OCI-LY1 (cell line): ENCODE measurements at regions not wholly inside any gene's neighbourhood (a gene's known extent, or its start where the extent isn't known, plus 50 kb on each side); places are given as distances from the start of the nearest gene placed in this dataset.

Experiments
- H2AFZ ChIP-seq: fragments of 200-600 bp; sonication (generic), shearing (Covaris generic); 2 replicates; pipeline ENCODE4 v1.6.0; 2014; ENCODE audit warnings: antibody characterized with exemption, mild to moderate bottlenecking, low read length
- H3F3A ChIP-seq: fragments of 200-600 bp; sonication (generic), shearing (Covaris generic); 2 replicates; pipeline ENCODE4 v1.6.0; 2014; ENCODE audit warnings: mild to moderate bottlenecking, antibody characterized with exemption, low read length, moderate library complexity; ENCODE audit not compliant: insufficient read depth
- H3K27ac ChIP-seq: fragments of 200-600 bp; sonication (generic); 2 replicates; pipeline ENCODE4 v1.5.1; 2014; ENCODE audit warnings: low read length, mixed run types, mild to moderate bottlenecking, low read depth; ENCODE audit not compliant: poor library complexity, severe bottlenecking
- H3K27me3 ChIP-seq: fragments of 200-600 bp; sonication (generic); 2 replicates; pipeline ENCODE4 v1.6.0; 2014; ENCODE audit warnings: antibody characterized with exemption, mild to moderate bottlenecking, low read length, moderate library complexity; ENCODE audit not compliant: insufficient read depth
- H3K36me3 ChIP-seq: fragments of 200-600 bp; sonication (generic); 2 replicates; pipeline ENCODE4 v1.6.1; 2014; ENCODE audit warnings: mild to moderate bottlenecking, antibody characterized with exemption, low read length, moderate library complexity, mixed read lengths; ENCODE audit not compliant: insufficient read depth
- H3K4me1 ChIP-seq: fragments of 200-600 bp; sonication (generic); 2 replicates; pipeline ENCODE4 v1.5.1; 2014; ENCODE audit warnings: mild to moderate bottlenecking, low read length, moderate library complexity; ENCODE audit not compliant: insufficient read depth, severe bottlenecking
- H3K4me2 ChIP-seq: fragments of 200-600 bp; sonication (generic), shearing (Covaris generic); 2 replicates; pipeline ENCODE4 v1.6.1; 2014; ENCODE audit warnings: low read length
- H3K4me3 ChIP-seq: fragments of 200-600 bp; sonication (generic); 2 replicates; pipeline ENCODE4 v1.5.1; 2014; ENCODE audit warnings: low read length, low read depth, mild to moderate bottlenecking, mixed read lengths; ENCODE audit not compliant: poor library complexity, severe bottlenecking
- H3K79me2 ChIP-seq: fragments of 200-600 bp; shearing (Covaris generic); 2 replicates; pipeline ENCODE4 v1.6.1; 2016; ENCODE audit warnings: mixed run types, low read length, mixed read lengths; ENCODE audit not compliant: insufficient read depth
- H3K9ac ChIP-seq: fragments of 200-600 bp; sonication (generic), shearing (Covaris generic); 2 replicates; pipeline ENCODE4 v1.6.1; 2014; ENCODE audit warnings: mild to moderate bottlenecking, low read length, mixed read lengths
- H3K9me2 ChIP-seq: fragments of 200-600 bp; sonication (generic), shearing (Covaris generic); 2 replicates; pipeline ENCODE4 v1.6.1; 2014; ENCODE audit warnings: low read depth, mild to moderate bottlenecking, low read length, mixed read lengths
- H3K9me3 ChIP-seq: fragments of 200-600 bp; shearing (Covaris generic); 2 replicates; pipeline ENCODE4 v1.6.1; 2014; ENCODE audit warnings: low read length, mixed read lengths
- H4K20me1 ChIP-seq: fragments of 200-600 bp; sonication (generic), shearing (Covaris generic); 2 replicates; pipeline ENCODE4 v1.6.0; 2016; ENCODE audit warnings: mild to moderate bottlenecking, low read length; ENCODE audit not compliant: insufficient read depth
- EZH2 ChIP-seq: fragments of 200-600 bp; sonication (generic), shearing (Covaris generic); IDR thresholded peaks from 2 replicates; pipeline ENCODE4 v1.8.0; 2017; ENCODE audit warnings: borderline replicate concordance, mixed run types, mild to moderate bottlenecking, antibody characterized with exemption, low read length, moderate library complexity, mixed read lengths
- TF ChIP-seq, protein P1 (sequence below): fragments of 200-600 bp; sonication (generic), shearing (Covaris generic); IDR thresholded peaks from 2 replicates; pipeline ENCODE4 v1.5.1; 2017; ENCODE audit warnings: mild to moderate bottlenecking, antibody characterized with exemption, low read length, moderate library complexity, mixed read lengths

DNA sequence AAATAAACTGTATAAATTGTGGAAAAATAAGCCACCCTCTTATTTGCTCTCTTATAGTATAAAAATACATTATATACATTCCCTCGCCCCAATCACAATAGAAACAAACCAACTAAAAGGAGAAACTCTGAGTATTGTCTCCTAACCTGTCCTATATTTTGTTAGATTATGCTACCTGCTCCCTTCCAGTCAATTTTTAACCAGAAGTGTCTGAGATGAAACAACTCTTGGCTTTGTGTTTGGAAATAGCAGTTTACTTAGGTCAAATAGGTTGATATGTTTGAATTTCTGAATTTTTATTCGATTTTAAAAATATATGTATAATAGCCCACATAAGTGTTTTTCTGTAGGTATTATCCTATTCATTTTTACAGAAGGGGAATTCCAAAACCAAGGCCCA lies 475.0 kb upstream of the ZNF462 start:
- Histone ChIP-seq H3K4me1 (no peaks in the 10 kb centered on the region), H3K4me3 (no peak overlapping the region), H3K4me2 (no peak overlapping the region), H3K27me3 (no peaks in the 10 kb centered on the region), H3K79me2 (no peaks in the 10 kb centered on the region), H3F3A (no peaks in the 10 kb centered on the region), H3K36me3 (no peaks in the 10 kb centered on the region), H3K9ac (no peak overlapping the region), H3K27ac (no peak overlapping the region), H4K20me1 (no peaks in the 10 kb centered on the region), H2AFZ (no peak overlapping the region), H3K9me2 (no peaks in the 10 kb centered on the region), H3K9me3 (no peaks in the 10 kb centered on the region)
- no peak for TF ChIP-seq EZH2
- TF ChIP-seq, protein P1, sequence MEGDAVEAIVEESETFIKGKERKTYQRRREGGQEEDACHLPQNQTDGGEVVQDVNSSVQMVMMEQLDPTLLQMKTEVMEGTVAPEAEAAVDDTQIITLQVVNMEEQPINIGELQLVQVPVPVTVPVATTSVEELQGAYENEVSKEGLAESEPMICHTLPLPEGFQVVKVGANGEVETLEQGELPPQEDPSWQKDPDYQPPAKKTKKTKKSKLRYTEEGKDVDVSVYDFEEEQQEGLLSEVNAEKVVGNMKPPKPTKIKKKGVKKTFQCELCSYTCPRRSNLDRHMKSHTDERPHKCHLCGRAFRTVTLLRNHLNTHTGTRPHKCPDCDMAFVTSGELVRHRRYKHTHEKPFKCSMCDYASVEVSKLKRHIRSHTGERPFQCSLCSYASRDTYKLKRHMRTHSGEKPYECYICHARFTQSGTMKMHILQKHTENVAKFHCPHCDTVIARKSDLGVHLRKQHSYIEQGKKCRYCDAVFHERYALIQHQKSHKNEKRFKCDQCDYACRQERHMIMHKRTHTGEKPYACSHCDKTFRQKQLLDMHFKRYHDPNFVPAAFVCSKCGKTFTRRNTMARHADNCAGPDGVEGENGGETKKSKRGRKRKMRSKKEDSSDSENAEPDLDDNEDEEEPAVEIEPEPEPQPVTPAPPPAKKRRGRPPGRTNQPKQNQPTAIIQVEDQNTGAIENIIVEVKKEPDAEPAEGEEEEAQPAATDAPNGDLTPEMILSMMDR: no peak

DNA sequence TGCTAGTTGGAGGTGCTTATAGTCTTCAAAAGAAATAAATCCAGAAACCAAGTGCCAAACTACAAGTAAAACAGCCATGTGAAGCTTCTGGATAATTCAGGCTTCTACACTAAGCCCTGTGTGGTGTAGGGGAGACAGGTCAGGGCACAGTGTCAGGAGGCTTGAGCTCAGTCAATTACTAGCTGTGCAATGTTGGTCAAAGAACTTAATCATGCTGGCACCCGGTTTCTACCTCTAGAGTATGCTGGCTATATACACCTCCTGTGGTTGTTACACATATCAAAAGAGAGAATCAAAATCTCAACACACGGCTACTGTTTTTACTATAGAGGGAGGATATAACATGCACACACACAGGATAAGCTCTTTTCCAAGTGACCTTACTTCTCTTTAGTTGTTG lies 469.7 kb upstream of the ZNF462 start:
- Histone ChIP-seq H2AFZ (no peak overlapping the region), H3K36me3 (no peaks in the 10 kb centered on the region), H3K9ac (no peak overlapping the region), H3F3A (no peaks in the 10 kb centered on the region), H3K4me1 (no peaks in the 10 kb centered on the region), H3K9me3 (no peaks in the 10 kb centered on the region), H3K9me2 (no peaks in the 10 kb centered on the region), H3K4me3 (no peak overlapping the region), H3K27ac (no peak overlapping the region), H3K79me2 (no peaks in the 10 kb centered on the region), H4K20me1 (no peaks in the 10 kb centered on the region), H3K4me2 (no peak overlapping the region), H3K27me3 (no peaks in the 10 kb centered on the region)
- TF ChIP-seq, protein P1: no peak
- TF ChIP-seq EZH2: no peak

DNA sequence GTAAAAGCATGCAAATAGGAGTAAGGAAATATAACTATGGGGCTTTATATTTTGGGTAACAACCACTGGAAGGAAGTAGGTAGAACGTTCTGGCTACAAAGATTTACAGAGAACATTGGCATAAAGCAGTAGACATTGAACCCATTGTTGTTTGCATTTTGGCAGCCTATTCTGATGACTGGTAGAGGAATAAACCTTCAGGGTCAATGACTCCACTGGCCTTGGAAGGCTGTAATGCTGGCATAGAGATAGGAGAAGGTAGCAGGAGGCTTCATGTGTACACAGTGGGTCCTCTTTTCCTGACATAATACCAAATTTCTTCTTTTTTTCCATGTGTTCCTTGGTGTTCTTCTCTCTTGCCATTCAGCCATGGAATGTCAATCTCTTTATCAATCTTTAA lies 462.8 kb upstream of the ZNF462 start:
- H3K4me2 ChIP-seq: no peak overlapping the region
- no peaks in the 10 kb centered on the region for H3K79me2 ChIP-seq
- no peaks in the 10 kb centered on the region for H3K4me1 ChIP-seq
- no peaks in the 10 kb centered on the region for H3K36me3 ChIP-seq
- H3K27ac ChIP-seq: no peak overlapping the region
- H3K9me2 ChIP-seq: no peaks in the 10 kb centered on the region
- no peaks in the 10 kb centered on the region for H3K9me3 ChIP-seq
- no peaks in the 10 kb centered on the region for H4K20me1 ChIP-seq
- H2AFZ ChIP-seq: no peak overlapping the region
- H3K4me3 ChIP-seq: no peak overlapping the region
- no peaks in the 10 kb centered on the region for H3F3A ChIP-seq
- H3K9ac ChIP-seq: no peak overlapping the region
- no peaks in the 10 kb centered on the region for H3K27me3 ChIP-seq
- no peak for TF ChIP-seq EZH2
- TF ChIP-seq, protein P1: no peak
